NOMO-1 (cell line): ENCODE measurements at regions not wholly inside any gene's neighbourhood (a gene's known extent, or its start where the extent isn't known, plus 50 kb on each side); places are given as distances from the start of the nearest gene placed in this dataset.
"Not testable (repeated sequence)": the region's sequence is repeated elsewhere in the genome, so short reads cannot be mapped to it uniquely, and the experiment has no call there.

Experiments
- DNase-seq, 2 experiments: peaks; one replicate each; lab custom pipeline; 2025; ENCODE audit not compliant: unreplicated experiment in 2 of 2; lab: John Stamatoyannopoulos, UW

GRCh38 chr1:100791586-100791985 is 72.0 kb downstream of the VCAM1 start:
- DNase-seq, result peak in 1 of 2 experiments; percentile 18

- DNase-seq, result no peak
These were observed 74.1 kb downstream of the VCAM1 start for GRCh38 chr1:100793659-100794058.

GRCh38 chr1:100794748-100795645 is 75.5 kb downstream of the VCAM1 start:
- no peak for DNase-seq

- no peak for DNase-seq
These were observed 76.1 kb downstream of the VCAM1 start for GRCh38 chr1:100795646-100795985.

GRCh38 chr1:100796046-100796445 is 76.5 kb downstream of the VCAM1 start:
- DNase-seq, result no peak

GRCh38 chr1:100799548-100799947 is 80.0 kb downstream of the VCAM1 start:
- DNase-seq, result no peak

GRCh38 chr1:100799954-100800612 is 80.5 kb downstream of the VCAM1 start:
- no peak for DNase-seq

GRCh38 chr1:100801256-100801655 is 81.7 kb downstream of the VCAM1 start:
- not testable (repeated sequence) for DNase-seq

- DNase-seq, result not testable (repeated sequence)
These were observed 83.7 kb downstream of the VCAM1 start for GRCh38 chr1:100803280-100803679.

GRCh38 chr1:100806601-100807000 is 87.1 kb downstream of the VCAM1 start:
- no peak for DNase-seq

GRCh38 chr1:100810360-100810759 is 84.3 kb downstream of the EXTL2 start:
- DNase-seq, result no peak

- no peak for DNase-seq
These were observed 82.8 kb downstream of the EXTL2 start for GRCh38 chr1:100811808-100812207.

GRCh38 chr1:100814938-100815337 is 79.7 kb downstream of the EXTL2 start:
- peak in 1 of 2 experiments; percentile 1 for DNase-seq

GRCh38 chr1:100816049-100816448 is 78.6 kb downstream of the EXTL2 start:
- DNase-seq, result no peak

- DNase-seq, result not testable (repeated sequence)
These were observed 74.4 kb downstream of the EXTL2 start for GRCh38 chr1:100820195-100820594.

GRCh38 chr1:100821919-100822318 is 72.7 kb downstream of the EXTL2 start:
- DNase-seq, result not testable (repeated sequence)
